Hematopoietic multipotent progenitor cell treated with erythropoietin and hydrocortisone succinate and interleukin-3 and kit ligand, for 15 days (in vitro differentiated cells): ENCODE measurements at regions not wholly inside any gene's neighbourhood (a gene's known extent, or its start where the extent isn't known, plus 50 kb on each side); places are given as distances from the start of the nearest gene placed in this dataset.

Experiments
- DNase-seq: peaks from one replicate; pipeline ENCODE4 v3.0.0-alpha.2; 2015; ENCODE audit warnings: low spot score

DNA sequence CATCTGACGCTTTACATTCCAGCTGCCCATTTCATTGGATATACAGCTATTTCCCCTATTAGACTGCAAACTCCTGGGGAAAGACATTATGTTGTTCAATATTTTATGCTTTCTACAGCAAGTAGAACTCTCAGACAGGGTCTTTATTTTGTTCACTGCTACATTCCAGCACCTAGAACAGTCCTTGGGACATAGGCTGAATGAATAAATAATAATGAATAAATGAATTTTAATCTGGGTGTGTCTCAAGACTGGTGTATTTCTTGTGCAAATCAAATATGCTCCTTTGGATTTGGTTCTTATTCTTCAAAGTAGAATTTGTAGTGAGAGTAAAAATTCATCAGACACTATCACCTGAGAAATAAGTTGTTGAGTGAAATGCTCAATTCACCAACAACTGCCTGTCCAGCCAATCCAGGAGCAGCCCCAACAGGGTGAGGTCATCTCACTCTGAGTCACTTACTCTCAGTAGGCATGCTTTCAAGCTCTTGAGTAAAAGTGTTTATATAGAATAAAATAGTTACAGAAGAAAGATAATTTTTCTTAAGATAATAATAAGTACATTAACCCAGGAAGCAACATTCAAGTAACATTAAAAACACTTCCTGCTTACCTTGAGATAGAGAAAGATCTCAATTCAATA, 287.5 kb upstream of the NPVF start:
- DNase-seq, result no peak

DNA sequence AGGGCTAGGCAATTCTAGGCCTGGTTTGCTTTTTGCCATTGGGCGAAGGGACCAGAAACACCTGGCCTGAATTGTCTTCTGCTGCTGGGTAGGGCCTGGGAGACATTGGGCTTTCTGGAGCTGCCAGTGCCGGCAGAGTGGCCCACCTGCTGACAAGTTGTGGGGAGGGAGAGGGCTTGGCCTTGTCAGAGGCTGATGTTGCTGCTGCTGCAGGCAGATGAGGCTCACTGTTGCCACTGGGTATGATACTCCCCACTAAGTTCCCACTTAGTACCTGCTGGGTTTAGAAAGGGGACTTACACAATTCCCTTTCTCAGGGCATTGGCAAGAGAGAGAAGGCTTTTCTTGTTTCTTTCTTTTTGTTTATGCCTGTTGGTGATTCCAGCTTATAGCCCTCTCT, 289.6 kb upstream of the NPVF start:
- no peak for DNase-seq

GRCh38 chr7:25520017-25520416, 291.7 kb upstream of the NPVF start:
- no peak for DNase-seq

DNA sequence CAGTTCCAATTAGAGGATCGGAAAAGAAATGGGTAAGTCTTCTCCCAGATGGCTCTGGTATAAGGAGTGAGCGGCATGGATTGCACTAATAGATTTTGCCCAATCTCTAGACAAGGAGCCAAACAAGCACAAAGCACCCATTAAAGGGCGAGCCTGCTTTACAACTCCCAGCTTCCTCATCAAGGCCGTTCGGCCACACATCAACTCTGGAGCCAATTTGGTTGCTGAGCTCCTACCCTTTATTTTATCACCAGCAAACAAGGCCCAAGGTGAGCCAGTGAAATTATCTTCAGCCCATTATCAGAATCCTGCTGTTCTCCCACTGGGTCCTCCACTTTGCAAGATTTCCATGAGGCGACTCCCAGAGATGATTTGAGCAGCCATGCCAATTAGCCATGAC, 292.2 kb upstream of the NPVF start:
- no peak for DNase-seq

DNA sequence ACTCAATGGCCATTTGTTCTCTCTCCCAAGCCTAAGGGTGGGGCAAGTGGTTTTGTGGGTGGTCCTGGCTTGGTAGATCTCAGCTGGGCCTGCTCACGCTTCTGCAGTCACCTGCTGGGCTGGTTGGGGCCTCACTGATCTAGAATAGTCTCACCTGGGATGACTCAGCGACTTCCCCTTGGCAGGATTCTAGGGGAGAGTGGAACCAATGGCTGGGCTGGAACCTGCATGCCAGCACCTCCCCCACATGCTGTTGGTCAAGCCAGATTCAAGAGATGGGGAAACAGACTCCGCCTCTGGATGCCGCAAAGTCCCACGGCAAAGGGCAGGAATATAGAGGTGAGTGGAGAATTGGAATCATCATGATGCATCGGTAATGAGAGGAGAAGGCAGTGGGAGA, 292.9 kb upstream of the NPVF start:
- no peak for DNase-seq

DNA sequence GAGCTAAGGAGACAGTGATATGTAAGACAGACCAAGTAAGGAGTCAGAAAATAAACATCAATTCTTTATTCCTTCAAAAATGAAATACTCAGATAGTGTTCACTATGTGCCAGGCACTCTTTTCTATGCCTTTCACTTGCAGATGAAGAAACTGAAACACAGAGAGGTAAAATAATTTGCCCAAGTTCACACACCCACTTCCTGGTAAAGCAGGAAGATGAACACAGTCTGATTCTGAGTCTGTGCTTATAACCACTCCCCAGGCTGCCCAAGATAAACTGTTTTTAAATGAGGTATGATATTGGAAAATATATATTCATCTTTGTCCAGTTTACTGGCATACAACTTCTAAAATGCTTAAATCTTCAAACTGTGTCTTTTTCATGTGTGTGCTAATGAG, 294.4 kb upstream of the NPVF start:
- DNase-seq, result no peak

GRCh38 chr7:25527665-25528170, 299.4 kb upstream of the NPVF start:
- no peak for DNase-seq

- no peak for DNase-seq
Measured at GRCh38 chr7:25529320-25529719, 301.0 kb upstream of the NPVF start.

GRCh38 chr7:25536851-25537250, 308.6 kb upstream of the NPVF start:
- DNase-seq, result no peak

GRCh38 chr7:25537662-25538375, 309.5 kb upstream of the NPVF start:
- no peak for DNase-seq

- no peak for DNase-seq
Measured at GRCh38 chr7:25541094-25541821, 313.0 kb upstream of the NPVF start.

DNA sequence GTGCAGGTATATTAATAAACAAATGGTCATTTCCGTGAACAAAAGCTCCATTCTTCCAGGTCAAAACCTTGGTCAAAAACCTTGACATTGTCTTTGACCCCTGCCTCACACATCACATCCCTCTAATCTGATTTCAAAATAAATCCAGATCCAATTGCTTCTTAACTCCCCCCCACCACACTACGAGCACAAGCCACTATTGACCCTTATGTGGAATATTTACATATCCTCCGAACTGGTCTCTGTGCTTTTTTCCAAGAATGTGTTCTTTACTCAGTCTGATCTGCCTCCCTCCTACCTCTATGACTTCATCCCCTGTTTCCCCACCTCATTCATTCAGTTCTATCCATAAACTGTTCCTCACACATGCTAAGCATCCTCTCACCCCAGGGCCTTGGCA, 313.6 kb upstream of the NPVF start:
- DNase-seq, result no peak

DNA sequence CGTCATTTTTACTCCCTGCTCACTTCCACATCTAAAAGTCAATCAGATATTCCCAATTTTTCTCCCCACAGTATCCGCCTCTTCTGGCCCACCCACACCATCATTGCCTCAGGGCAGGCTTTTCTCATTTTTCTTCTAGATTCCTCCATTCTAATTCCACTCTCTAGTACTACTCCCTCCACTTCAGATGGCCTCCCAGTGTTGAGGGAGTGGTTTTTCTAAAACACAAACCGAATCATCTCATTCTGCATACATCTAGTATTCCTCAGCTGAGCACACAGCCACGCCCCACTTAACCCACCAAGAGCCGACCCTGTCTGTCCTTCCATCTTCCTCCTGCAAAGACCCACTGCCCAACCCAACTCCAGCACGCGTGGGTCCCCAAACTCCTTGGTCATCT, 314.9 kb upstream of the NPVF start:
- no peak for DNase-seq

DNA sequence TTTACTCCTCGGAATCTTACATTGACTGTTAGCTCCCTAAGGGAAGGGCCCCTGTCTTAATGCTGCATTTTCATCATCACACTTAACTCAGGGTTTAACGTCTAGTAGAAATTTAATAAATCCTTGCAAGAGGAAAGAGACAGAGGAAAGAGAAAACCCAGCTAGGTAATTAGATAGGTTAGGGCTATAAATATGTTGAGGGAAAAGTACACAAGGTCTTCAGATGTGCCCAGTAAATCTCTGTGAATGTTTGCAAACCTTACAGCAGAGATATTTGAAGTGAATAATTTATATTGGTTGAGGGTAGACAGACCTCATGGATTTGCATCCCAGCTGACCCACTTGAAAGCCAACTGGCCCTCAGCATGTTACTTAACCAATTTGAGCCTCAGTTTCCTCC, 315.5 kb upstream of the NPVF start:
- no peak for DNase-seq

GRCh38 chr7:25544254-25544653, 316.0 kb upstream of the NPVF start:
- DNase-seq, result no peak

- no peak for DNase-seq
Measured at GRCh38 chr7:25545124-25546008, 317.1 kb upstream of the NPVF start.

DNA sequence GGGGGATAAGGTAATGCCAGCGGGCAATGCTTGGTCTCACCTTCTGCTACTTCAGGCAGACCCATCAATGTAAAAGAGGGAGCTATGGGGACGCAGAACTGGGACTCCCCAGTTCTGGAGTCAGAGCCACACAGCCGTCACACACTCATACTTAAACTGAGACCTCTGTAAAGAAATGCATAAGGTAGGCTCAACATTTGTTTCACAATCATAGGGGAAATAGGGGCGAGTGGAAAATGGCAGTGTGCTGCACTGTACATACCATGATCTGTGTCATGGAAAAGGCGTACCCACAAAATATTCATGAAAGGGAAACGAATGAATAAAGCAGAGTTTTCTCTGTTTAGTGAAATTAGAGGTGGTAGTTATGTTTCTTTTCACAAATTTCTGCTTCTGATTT, 318.0 kb upstream of the NPVF start:
- no peak for DNase-seq

GRCh38 chr7:25549271-25549921, 321.1 kb upstream of the NPVF start:
- DNase-seq, result no peak

DNA sequence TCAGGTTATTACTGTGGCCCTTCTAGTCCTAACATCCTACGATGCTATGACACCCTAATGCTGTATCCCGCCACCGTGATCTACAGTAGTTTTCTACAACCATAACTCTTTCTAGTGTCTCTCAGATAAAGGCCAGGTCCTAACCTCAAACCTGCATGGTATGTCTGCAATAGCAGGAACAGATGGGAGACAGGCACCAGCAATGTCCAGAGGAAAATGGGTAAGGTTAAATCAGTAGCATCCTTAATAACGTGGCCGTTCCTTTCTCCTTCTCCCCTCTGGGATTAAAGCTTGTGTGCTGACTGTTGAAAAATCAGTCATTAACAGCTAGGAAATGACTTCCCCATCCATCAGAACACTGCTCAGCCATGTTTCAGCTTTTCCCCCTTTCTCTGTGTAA, 321.9 kb upstream of the NPVF start:
- DNase-seq, result no peak

DNA sequence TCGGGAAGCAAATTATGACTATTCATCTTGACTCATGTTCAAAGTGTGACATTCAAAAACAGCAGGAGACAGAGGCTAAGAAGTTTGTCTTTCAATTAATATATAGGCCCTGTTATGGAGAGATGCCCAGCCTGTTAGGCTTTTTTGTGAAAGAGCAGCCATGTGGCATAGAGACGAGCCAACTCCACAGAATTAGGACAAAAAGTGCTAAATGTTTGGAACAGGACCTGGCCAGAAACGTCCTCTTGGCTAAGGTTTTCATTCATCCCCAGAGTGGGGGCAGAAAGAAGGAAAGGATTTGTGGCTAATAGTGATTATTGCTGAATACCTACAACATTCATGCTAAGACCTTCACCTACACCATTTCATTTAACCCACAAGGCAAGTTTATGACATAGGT, 324.7 kb upstream of the NPVF start:
- no peak for DNase-seq

DNA sequence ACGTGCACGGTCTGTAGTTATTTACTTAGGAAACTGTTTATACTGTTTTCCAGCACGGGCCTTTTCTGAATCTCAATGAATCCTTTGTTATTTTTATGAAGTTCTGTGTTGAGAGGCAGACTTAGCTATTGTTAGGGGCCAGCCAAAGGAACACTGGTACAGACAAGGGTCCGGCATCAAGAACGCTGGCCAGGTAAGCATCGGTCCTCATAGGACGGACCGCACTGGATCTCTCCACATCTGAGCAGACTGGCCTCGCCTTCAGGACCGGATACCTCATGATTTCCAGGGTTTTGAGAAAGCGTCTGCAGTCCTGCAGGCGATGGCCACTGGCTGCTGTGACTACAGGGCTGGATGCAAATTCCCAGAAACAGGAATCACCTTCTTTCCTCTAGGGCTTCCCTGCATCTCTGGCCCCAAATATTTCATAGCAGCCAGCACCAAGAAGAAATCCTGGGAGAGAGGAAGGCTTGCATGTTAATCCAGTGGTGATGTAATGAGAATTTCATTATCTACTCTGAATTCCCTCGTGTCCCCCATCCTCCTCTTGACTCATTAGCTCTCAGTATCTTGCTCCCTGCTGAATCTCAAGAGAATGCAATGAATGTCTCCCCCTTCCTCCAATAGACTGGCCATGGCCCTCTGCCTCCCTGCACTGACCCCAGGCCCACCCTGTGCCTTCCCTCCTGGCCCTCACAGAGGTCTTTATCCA, 325.4 kb upstream of the NPVF start:
- no peak for DNase-seq
